Suprapubic skin (tissue), 4 donors: ENCODE measurements at regions not wholly inside any gene's neighbourhood (a gene's known extent, or its start where the extent isn't known, plus 50 kb on each side); places are given as distances from the start of the nearest gene placed in this dataset.
"Not testable (repeated sequence)": the region's sequence is repeated elsewhere in the genome, so short reads cannot be mapped to it uniquely, and the experiment has no call there.

Experiments
- DNase-seq, 2 donors: peaks; one replicate each; pipeline ENCODE4 v3.0.0-alpha.2; 2019; ENCODE audit warnings: low spot score in 2 of 2
- H3K27ac ChIP-seq: fragments of 200-600 bp; sonication (generic); one replicate; pipeline ENCODE4 v1.5.1; 2019
- H3K27me3 ChIP-seq: fragments of 200-600 bp; sonication (generic); one replicate; pipeline ENCODE4 v1.5.1; 2019
- H3K36me3 ChIP-seq: fragments of 200-600 bp; sonication (generic); one replicate; pipeline ENCODE4 v1.5.1; 2019
- H3K4me1 ChIP-seq: fragments of 200-600 bp; sonication (generic); one replicate; pipeline ENCODE4 v1.5.1; 2019
- H3K4me3 ChIP-seq: fragments of 200-600 bp; sonication (generic); one replicate; pipeline ENCODE4 v1.5.1; 2019; ENCODE audit warnings: mild to moderate bottlenecking
- H3K9me3 ChIP-seq: fragments of 200-600 bp; sonication (generic); one replicate; pipeline ENCODE4 v1.5.1; 2019
- EP300 ChIP-seq: sonication (generic); formaldehyde crosslinking; IDR thresholded peaks from one replicate; pipeline ENCODE4 v1.6.1; 2017; ENCODE audit warnings: antibody characterized with exemption
- POLR2A ChIP-seq, 2 donors: fragments of 450-650 bp; IDR thresholded peaks; one replicate each; pipeline ENCODE4 v1.6.1; 2017; ENCODE audit warnings: antibody characterized with exemption in 2 of 2, mild to moderate bottlenecking in 2 of 2, moderate library complexity in 2 of 2
- POLR2AphosphoS5 ChIP-seq, 3 donors: sonication (generic); formaldehyde crosslinking; IDR thresholded peaks; one replicate each; pipeline ENCODE4 v1.6.1; 2017; ENCODE audit warnings: antibody characterized with exemption in 3 of 3
- WGBS: methylation state at CpG from one replicate; pipeline ENCODE4 v1.1.5; 2018; 5-methylcytosine and 5-hydroxymethylcytosine counted together
- TF ChIP-seq, protein P1 (sequence below), 2 donors: fragments of 200-600 bp in 1 of 2; fragments of 450-650 bp in 1 of 2; sonication (generic) in 1 of 2; IDR thresholded peaks; one replicate each; pipeline ENCODE4 v1.5.1; 2016 to 2019; ENCODE audit warnings: antibody characterized with exemption in 2 of 2, mild to moderate bottlenecking in 1 of 2, moderate library complexity in 1 of 2

DNA sequence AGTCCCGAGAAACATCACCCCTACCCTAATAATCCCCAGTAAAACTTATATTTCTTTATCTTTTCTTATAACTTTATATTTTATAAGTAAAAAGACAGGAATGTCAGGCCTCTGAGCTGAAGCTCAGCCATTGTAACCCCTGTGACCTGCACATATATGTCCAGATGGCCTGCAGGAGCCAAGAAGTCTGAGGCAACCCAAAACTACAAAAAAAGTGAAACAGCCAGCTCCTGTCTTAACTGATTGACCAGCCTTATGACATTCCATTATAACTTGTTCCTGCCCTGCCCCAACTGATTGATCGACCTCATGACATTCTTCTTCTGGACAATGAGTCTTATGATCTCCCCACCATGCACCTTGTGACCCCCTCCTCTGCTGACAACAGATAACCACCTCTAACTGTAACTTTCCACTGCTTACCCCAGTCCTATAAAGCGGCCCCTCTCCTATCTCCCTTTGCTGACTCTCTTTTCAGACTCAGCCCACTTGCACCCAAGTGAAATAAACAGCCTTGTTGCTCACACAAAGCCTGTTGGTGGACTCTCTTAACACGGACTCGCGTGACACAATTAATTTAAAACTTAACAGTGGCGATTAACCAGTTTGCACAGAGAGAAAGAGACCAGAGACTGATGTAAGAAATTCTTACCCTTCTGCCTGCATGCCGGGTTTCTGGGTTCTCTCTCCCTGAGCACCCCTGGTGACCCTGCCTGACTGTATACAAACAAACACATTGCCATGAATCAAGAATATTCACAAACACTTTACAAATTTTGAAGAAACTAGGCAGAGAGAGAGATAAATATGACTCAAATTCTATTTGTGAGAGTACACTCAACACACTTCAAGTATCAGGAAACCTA lies 1109.2 kb upstream of the TMEM132C start:
- H3K4me3 ChIP-seq, H3K4me1 ChIP-seq, H3K36me3 ChIP-seq, DNase-seq, H3K27ac ChIP-seq, H3K9me3 ChIP-seq, H3K27me3 ChIP-seq: not testable (repeated sequence)
- WGBS, result 87% methylated on average over 8 of the region's 8 CpGs

DNA sequence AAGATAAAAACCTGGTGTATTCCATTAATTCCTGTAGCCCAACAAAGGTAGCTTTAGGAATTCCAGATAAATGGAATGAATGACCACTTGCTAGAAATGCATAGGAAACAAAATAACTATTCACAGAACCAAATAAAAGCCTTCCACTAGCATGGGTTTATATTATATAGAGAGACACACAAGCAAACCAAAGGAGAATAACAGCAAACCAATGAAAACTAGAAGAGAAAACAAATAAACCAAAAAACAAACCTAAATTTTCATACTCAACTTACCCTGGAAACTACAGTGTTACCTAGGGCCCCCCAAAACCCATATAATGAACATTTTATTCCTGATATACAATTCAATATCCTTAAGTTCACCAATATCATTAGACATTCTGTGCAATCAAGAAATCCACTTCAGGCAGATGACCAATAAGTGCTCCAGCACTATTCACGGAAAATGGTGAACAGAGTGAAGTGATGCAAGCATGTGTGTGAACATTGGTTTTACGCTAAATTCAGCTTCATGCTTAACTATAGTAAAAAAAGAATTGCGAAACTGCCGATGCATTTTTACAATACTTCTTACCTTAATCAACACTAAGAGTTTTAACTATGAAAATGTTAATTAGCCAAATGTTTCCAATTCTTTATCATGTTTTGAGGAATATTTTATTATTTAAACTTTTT lies 1108.4 kb upstream of the TMEM132C start:
- no peak for DNase-seq
- 89% methylated on average over 4 of the region's 4 CpGs for WGBS
- Histone ChIP-seq H3K4me3 (no peak overlapping the region), H3K27ac (no peak overlapping the region), H3K9me3 (no peaks in the 10 kb centered on the region), H3K4me1 (no peaks in the 10 kb centered on the region), H3K36me3 (no peaks in the 10 kb centered on the region), H3K27me3 (no peaks in the 10 kb centered on the region)
- TF ChIP-seq EP300, result no peak
- TF ChIP-seq POLR2AphosphoS5 (IDR thresholded peaks at IDR 0.05), result no peak
- TF ChIP-seq POLR2A (IDR thresholded peaks at IDR 0.05), result no peak
- TF ChIP-seq, protein P1, sequence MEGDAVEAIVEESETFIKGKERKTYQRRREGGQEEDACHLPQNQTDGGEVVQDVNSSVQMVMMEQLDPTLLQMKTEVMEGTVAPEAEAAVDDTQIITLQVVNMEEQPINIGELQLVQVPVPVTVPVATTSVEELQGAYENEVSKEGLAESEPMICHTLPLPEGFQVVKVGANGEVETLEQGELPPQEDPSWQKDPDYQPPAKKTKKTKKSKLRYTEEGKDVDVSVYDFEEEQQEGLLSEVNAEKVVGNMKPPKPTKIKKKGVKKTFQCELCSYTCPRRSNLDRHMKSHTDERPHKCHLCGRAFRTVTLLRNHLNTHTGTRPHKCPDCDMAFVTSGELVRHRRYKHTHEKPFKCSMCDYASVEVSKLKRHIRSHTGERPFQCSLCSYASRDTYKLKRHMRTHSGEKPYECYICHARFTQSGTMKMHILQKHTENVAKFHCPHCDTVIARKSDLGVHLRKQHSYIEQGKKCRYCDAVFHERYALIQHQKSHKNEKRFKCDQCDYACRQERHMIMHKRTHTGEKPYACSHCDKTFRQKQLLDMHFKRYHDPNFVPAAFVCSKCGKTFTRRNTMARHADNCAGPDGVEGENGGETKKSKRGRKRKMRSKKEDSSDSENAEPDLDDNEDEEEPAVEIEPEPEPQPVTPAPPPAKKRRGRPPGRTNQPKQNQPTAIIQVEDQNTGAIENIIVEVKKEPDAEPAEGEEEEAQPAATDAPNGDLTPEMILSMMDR (IDR thresholded peaks at IDR 0.05), result no peak

DNA sequence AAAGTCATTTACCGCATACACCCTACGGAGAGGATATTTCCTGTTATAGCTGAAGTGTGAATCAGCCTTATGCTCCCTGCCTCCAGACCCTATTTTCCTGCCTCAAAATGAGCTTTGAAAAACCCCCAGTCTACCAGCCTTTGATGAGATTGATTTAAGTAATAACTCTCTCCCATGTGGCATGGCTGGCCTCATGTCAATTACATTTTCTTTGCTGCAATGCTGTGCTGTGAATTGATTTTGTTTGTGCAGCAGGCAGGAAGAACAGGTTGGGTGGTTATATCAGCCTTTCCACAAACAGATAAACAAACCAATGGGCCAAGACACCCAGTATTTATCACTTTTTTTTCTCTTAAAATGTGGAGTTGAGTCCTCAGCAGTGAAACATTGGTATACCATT lies 1105.5 kb upstream of the TMEM132C start:
- TF ChIP-seq, protein P1 (IDR thresholded peaks at IDR 0.05), result no peak
- TF ChIP-seq EP300 (no peak), POLR2AphosphoS5 (IDR thresholded peaks at IDR 0.05) (no peak), POLR2A (IDR thresholded peaks at IDR 0.05) (no peak)
- no peak overlapping the region for H3K4me3 ChIP-seq
- 93% methylated on average over 2 of the region's 2 CpGs for WGBS
- no peaks in the 10 kb centered on the region for H3K36me3 ChIP-seq
- no peaks in the 10 kb centered on the region for H3K27me3 ChIP-seq
- no peaks in the 10 kb centered on the region for H3K9me3 ChIP-seq
- no peak for DNase-seq
- no peaks in the 10 kb centered on the region for H3K4me1 ChIP-seq
- no peak overlapping the region for H3K27ac ChIP-seq

DNA sequence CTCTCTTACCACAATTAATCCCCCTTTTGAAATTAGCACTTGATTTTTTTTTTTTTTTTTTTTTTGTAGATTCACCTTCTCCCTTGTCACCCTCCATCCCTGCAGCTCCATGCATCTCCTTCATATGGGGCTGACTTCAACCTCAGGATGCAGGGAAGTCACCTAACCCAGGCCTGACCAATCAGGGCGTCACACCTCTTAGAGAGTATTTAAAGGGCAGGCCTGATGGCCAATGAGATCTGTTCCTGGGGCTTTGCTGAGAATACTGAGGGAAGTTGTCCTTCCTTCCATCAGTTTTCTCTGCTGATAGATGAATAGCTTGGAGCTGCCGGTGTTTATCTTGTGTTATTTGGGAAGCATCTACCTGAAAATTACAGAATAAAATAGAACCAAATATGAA lies 1104.7 kb upstream of the TMEM132C start:
- TF ChIP-seq POLR2AphosphoS5 (IDR thresholded peaks at IDR 0.05) (no peak), POLR2A (IDR thresholded peaks at IDR 0.05) (no peak), EP300 (no peak)
- TF ChIP-seq, protein P1 (IDR thresholded peaks at IDR 0.05), result no peak
- H3K27ac ChIP-seq, result no peak overlapping the region
- H3K4me1 ChIP-seq, result no peaks in the 10 kb centered on the region
- no peaks in the 10 kb centered on the region for H3K36me3 ChIP-seq
- WGBS, result 86% methylated on average over 2 of the region's 2 CpGs
- H3K4me3 ChIP-seq, result no peak overlapping the region
- H3K9me3 ChIP-seq, result no peaks in the 10 kb centered on the region
- DNase-seq, result no peak
- H3K27me3 ChIP-seq, result no peaks in the 10 kb centered on the region

DNA sequence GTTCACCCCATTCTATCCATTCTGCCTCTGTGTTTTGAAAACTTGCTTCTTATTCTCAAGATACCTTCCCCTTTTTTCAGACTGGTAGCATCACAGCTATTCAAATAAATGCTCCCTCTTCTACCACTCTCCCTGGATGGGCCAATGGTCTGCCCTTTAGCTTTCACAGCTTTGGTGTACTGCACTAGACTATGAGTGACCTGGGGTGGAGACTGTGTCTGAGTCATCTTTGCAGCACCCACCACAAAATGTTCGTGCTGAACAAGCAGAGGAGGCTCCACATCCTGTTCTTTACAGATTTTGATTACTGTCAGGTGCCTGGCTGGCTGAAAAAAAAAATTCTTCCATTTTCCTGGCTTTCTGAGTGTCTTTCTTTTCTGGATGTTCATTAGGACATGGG lies 1104.1 kb upstream of the TMEM132C start:
- TF ChIP-seq POLR2A (IDR thresholded peaks at IDR 0.05) (no peak), POLR2AphosphoS5 (IDR thresholded peaks at IDR 0.05) (no peak), EP300 (no peak)
- TF ChIP-seq, protein P1 (IDR thresholded peaks at IDR 0.05), result no peak
- H3K9me3 ChIP-seq, result no peaks in the 10 kb centered on the region
- 0% methylated on average over 1 of the region's 1 CpG for WGBS
- no peaks in the 10 kb centered on the region for H3K36me3 ChIP-seq
- no peak overlapping the region for H3K27ac ChIP-seq
- DNase-seq, result no peak
- H3K4me1 ChIP-seq, result no peaks in the 10 kb centered on the region
- H3K4me3 ChIP-seq, result no peak overlapping the region
- H3K27me3 ChIP-seq, result no peaks in the 10 kb centered on the region
